ENCODE measurements at regions not wholly inside any gene's neighbourhood (a gene's known extent, or its start where the extent isn't known, plus 50 kb on each side); places are given as distances from the start of the nearest gene placed in this dataset.

GRCh38 chr4:19915276-19915675, 336.4 kb upstream of the SLIT2 start:
- Mint-ChIP-seq H3K27ac (no peak overlapping the region), H3K4me1 (ENCODE audit: low read depth) (no peaks in the 10 kb centered on the region), H3K27me3 (no peaks in the 10 kb centered on the region), H3K4me3 (no peak overlapping the region), H3K9me3 (peaks cover 30% of the 10 kb centered on the region), H3K36me3 (ENCODE audit: low read depth) (no peaks in the 10 kb centered on the region)
- intact Hi-C loops (cut with micrococcal nuclease), result no loop called here

DNA sequence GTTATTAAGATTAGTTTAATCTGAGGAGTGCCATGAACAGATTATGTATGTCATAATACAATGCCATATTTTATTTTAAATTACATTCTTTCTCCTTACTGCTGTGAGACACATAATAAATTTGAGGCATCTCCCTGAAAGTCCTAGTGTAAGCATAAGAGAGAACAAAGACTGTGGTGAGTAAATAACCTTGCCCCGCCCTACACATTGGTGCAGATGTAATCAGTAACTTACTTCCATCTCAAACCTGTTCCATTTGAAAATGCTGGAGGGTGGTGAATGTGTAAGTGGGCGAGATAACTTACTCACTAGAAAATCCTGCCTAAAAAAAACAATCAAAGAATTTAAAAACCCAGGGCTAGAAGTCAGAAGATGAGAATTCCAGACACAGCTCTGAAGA, 338.1 kb upstream of the SLIT2 start:
- peaks cover 16% of the 10 kb centered on the region for H3K9me3 Mint-ChIP-seq
- intact Hi-C loops (cut with micrococcal nuclease), result no loop called here

DNA sequence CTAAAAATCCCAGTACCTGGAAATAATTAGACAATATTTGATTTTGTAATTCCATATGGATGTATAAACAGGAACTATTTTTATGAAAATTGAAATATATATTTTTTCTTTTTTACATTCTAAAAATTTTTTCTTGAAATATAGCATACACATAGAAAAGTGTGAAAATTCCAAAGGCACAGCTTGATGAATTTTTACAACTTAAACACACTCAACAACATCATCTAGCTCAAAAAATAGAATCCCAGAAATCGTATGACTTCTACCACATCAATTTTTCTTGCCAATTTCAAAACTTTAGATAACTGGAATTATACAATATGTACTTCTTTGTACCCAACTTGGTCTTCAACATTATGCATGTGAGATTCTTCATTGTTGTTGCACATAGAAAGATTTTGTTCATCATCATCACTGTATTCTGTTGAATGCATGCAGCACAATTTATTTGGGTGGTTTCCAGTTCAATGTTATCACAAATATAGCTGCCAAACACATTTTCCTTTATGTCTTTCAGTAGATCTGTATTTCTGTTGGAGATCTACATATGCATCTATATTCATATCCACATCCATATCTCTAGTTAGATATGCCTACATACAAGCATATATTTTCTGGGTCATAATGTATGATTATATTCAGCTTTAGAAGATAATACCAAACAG, 340.7 kb upstream of the SLIT2 start:
- no peaks in the 10 kb centered on the region for H3K9me3 Mint-ChIP-seq
- no peaks in the 10 kb centered on the region for H3K4me1 Mint-ChIP-seq (ENCODE audit: low read depth)
- intact Hi-C loops (cut with micrococcal nuclease), result no loop called here
- no peaks in the 10 kb centered on the region for H3K27me3 Mint-ChIP-seq
- H3K36me3 Mint-ChIP-seq (ENCODE audit: low read depth), result no peaks in the 10 kb centered on the region
- H3K4me3 Mint-ChIP-seq, result no peak overlapping the region
- no peak overlapping the region for H3K27ac Mint-ChIP-seq

More for the DNA sequence above, 338.1 kb upstream of the SLIT2 start:
- no peaks in the 10 kb centered on the region for H3K36me3 Mint-ChIP-seq (ENCODE audit: low read depth)
- no peak overlapping the region for H3K4me3 Mint-ChIP-seq
- H3K27me3 Mint-ChIP-seq, result no peaks in the 10 kb centered on the region
- H3K4me1 Mint-ChIP-seq (ENCODE audit: low read depth), result no peaks in the 10 kb centered on the region
- H3K27ac Mint-ChIP-seq, result no peak overlapping the region

- intact Hi-C loops (cut with micrococcal nuclease), result no loop called here
- H3K27me3 Mint-ChIP-seq, result no peaks in the 10 kb centered on the region
- no peak overlapping the region for H3K27ac Mint-ChIP-seq
- no peaks in the 10 kb centered on the region for H3K4me1 Mint-ChIP-seq (ENCODE audit: low read depth)
- H3K4me3 Mint-ChIP-seq, result no peak overlapping the region
- no peaks in the 10 kb centered on the region for H3K36me3 Mint-ChIP-seq (ENCODE audit: low read depth)
- H3K9me3 Mint-ChIP-seq, result no peaks in the 10 kb centered on the region
Measured at GRCh38 chr4:19905024-19905423, 346.7 kb upstream of the SLIT2 start.

- Mint-ChIP-seq H3K9me3 (peaks cover 18% of the 10 kb centered on the region), H3K4me1 (ENCODE audit: low read depth) (no peaks in the 10 kb centered on the region), H3K27ac (no peak overlapping the region), H3K27me3 (no peaks in the 10 kb centered on the region), H3K36me3 (ENCODE audit: low read depth) (no peaks in the 10 kb centered on the region), H3K4me3 (no peak overlapping the region)
- intact Hi-C loops (cut with micrococcal nuclease), result no loop called here
Measured at GRCh38 chr4:19888587-19888986, 363.1 kb upstream of the SLIT2 start.

- no peak overlapping the region for H3K4me3 Mint-ChIP-seq
Measured at GRCh38 chr4:19883841-19884240, 367.9 kb upstream of the SLIT2 start.

DNA sequence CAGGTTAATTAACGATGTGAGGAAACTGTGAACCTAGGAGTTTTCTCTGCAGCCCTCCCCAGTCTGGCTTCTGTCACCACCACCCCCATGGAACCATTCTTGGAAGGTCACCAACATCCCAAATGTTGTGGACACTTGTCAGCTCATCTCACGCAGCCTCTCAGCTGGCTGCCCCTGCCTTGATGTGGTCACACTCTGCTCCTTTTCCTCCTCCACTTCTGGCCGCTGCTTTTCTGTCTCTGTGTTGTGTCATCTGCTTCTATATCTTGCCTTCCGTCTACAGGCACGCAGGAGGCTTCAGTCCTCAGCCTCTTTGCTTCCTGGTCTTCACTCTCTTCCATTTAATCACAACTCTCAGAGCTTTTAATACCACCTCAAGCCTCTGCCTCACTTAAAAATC, 371.5 kb upstream of the SLIT2 start:
- H3K4me1 Mint-ChIP-seq (ENCODE audit: low read depth), result no peaks in the 10 kb centered on the region
- no peaks in the 10 kb centered on the region for H3K27me3 Mint-ChIP-seq
- intact Hi-C loops (cut with micrococcal nuclease), result no loop called here
- no peaks in the 10 kb centered on the region for H3K36me3 Mint-ChIP-seq (ENCODE audit: low read depth)
- no peak overlapping the region for H3K27ac Mint-ChIP-seq
- no peak overlapping the region for H3K4me3 Mint-ChIP-seq
- H3K9me3 Mint-ChIP-seq, result peaks cover 14% of the 10 kb centered on the region

More at GRCh38 chr4:19883841-19884240, 367.9 kb upstream of the SLIT2 start:
- Mint-ChIP-seq H3K4me1 (ENCODE audit: low read depth) (no peaks in the 10 kb centered on the region), H3K9me3 (peaks cover 14% of the 10 kb centered on the region), H3K27me3 (no peaks in the 10 kb centered on the region), H3K36me3 (ENCODE audit: low read depth) (no peaks in the 10 kb centered on the region), H3K27ac (no peak overlapping the region)
- intact Hi-C loops (cut with micrococcal nuclease), result no loop called here

DNA sequence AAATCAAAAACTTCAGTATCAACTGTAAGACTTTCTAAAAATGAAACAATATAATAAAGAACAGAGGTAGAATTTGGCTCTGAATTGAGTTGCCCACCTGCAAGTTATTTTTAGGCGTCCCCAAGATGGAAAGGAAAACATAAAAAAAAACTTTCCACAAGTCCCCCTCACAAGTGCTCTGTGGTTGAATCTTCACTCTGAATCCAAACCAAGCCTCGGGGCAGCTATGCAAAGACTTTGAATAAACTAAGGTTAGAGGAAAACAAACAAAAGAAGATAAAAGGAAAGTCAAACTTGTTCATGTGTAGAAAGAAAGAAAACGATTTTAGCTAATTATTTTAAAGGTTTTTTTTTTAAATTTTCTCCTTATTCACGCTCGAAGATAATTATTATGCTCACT, 372.4 kb upstream of the SLIT2 start:
- intact Hi-C loops (cut with micrococcal nuclease), result no loop called here
- no peaks in the 10 kb centered on the region for H3K36me3 Mint-ChIP-seq (ENCODE audit: low read depth)
- H3K4me3 Mint-ChIP-seq, result no peak overlapping the region
- no peaks in the 10 kb centered on the region for H3K27me3 Mint-ChIP-seq
- peaks cover 15% of the 10 kb centered on the region for H3K9me3 Mint-ChIP-seq
- no peaks in the 10 kb centered on the region for H3K4me1 Mint-ChIP-seq (ENCODE audit: low read depth)
- H3K27ac Mint-ChIP-seq, result no peak overlapping the region

DNA sequence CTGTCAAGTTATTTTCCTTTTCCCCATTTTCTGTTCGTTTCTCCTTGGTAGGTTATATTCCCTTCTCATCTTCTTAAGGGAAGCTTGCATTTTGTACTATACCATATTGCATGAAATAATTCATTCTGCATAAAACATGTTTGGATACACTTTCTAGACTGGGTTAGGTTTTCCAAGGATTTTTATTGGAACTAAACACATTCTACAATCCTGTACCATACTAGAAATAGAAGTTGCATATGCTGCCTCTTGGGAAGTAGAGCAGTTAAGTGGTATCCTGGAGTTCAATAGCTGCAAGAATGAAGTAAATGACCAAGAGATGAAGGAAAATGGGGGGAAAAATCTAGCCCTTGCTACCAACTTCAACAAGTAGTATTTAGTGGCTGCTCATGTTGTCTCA, 393.7 kb upstream of the SLIT2 start:
- Mint-ChIP-seq H3K9me3 (peaks cover 9% of the 10 kb centered on the region), H3K4me3 (no peak overlapping the region), H3K4me1 (ENCODE audit: low read depth) (no peaks in the 10 kb centered on the region), H3K27ac (no peak overlapping the region), H3K36me3 (ENCODE audit: low read depth) (no peaks in the 10 kb centered on the region), H3K27me3 (no peaks in the 10 kb centered on the region)
- intact Hi-C loops (cut with micrococcal nuclease), result no loop called here

GRCh38 chr4:19857380-19857779, 394.3 kb upstream of the SLIT2 start:
- Mint-ChIP-seq H3K27me3 (no peaks in the 10 kb centered on the region), H3K4me1 (ENCODE audit: low read depth) (no peaks in the 10 kb centered on the region), H3K9me3 (peaks cover 9% of the 10 kb centered on the region), H3K27ac (no peak overlapping the region), H3K4me3 (no peak overlapping the region), H3K36me3 (ENCODE audit: low read depth) (no peaks in the 10 kb centered on the region)
- intact Hi-C loops (cut with micrococcal nuclease), result no loop called here

- Mint-ChIP-seq H3K27ac (no peak overlapping the region), H3K36me3 (ENCODE audit: low read depth) (no peaks in the 10 kb centered on the region), H3K27me3 (no peaks in the 10 kb centered on the region), H3K4me1 (ENCODE audit: low read depth) (no peaks in the 10 kb centered on the region), H3K9me3 (peaks cover 15% of the 10 kb centered on the region), H3K4me3 (no peak overlapping the region)
- intact Hi-C loops (cut with micrococcal nuclease), result no loop called here
Measured at GRCh38 chr4:19850909-19851308, 400.8 kb upstream of the SLIT2 start.

GRCh38 chr4:19844446-19844845, 407.3 kb upstream of the SLIT2 start:
- Mint-ChIP-seq H3K36me3 (ENCODE audit: low read depth) (no peaks in the 10 kb centered on the region), H3K27ac (no peak overlapping the region), H3K4me1 (ENCODE audit: low read depth) (no peaks in the 10 kb centered on the region), H3K4me3 (no peak overlapping the region), H3K27me3 (no peaks in the 10 kb centered on the region), H3K9me3 (no peaks in the 10 kb centered on the region)
- intact Hi-C loops (cut with micrococcal nuclease), result no loop called here

GRCh38 chr4:19842471-19842870, 409.2 kb upstream of the SLIT2 start:
- intact Hi-C loops (cut with micrococcal nuclease), result no loop called here
- H3K4me3 Mint-ChIP-seq, result no peak overlapping the region
- no peaks in the 10 kb centered on the region for H3K27me3 Mint-ChIP-seq
- H3K4me1 Mint-ChIP-seq (ENCODE audit: low read depth), result no peaks in the 10 kb centered on the region
- no peaks in the 10 kb centered on the region for H3K9me3 Mint-ChIP-seq
- H3K36me3 Mint-ChIP-seq (ENCODE audit: low read depth), result no peaks in the 10 kb centered on the region
- no peak overlapping the region for H3K27ac Mint-ChIP-seq

- intact Hi-C loops (cut with micrococcal nuclease), result no loop called here
- H3K4me1 Mint-ChIP-seq (ENCODE audit: low read depth), result no peaks in the 10 kb centered on the region
- no peak overlapping the region for H3K4me3 Mint-ChIP-seq
- no peaks in the 10 kb centered on the region for H3K36me3 Mint-ChIP-seq (ENCODE audit: low read depth)
- no peaks in the 10 kb centered on the region for H3K9me3 Mint-ChIP-seq
- no peaks in the 10 kb centered on the region for H3K27me3 Mint-ChIP-seq
- no peak overlapping the region for H3K27ac Mint-ChIP-seq
Measured at GRCh38 chr4:19838858-19839257, 412.8 kb upstream of the SLIT2 start.

GRCh38 chr4:19835429-19835828, 416.3 kb upstream of the SLIT2 start:
- no peaks in the 10 kb centered on the region for H3K4me1 Mint-ChIP-seq (ENCODE audit: low read depth)
- H3K9me3 Mint-ChIP-seq, result no peaks in the 10 kb centered on the region
- H3K27me3 Mint-ChIP-seq, result no peaks in the 10 kb centered on the region
- H3K27ac Mint-ChIP-seq, result no peak overlapping the region
- no peak overlapping the region for H3K4me3 Mint-ChIP-seq
- intact Hi-C loops (cut with micrococcal nuclease), result no loop called here
- no peaks in the 10 kb centered on the region for H3K36me3 Mint-ChIP-seq (ENCODE audit: low read depth)

All from dendritic cell treated with granulocyte-macrophage colony-stimulating factor and Interleukin-4, amounts not matched to agents 40 ng/mL and 50 ng/mL, for 4 days (primary cell).